Heart left ventricle (tissue), 16 donors: ENCODE measurements at regions not wholly inside any gene's neighbourhood (a gene's known extent, or its start where the extent isn't known, plus 50 kb on each side); places are given as distances from the start of the nearest gene placed in this dataset.

Experiments
- ATAC-seq, 4 donors: fragments of 200-7000 bp; cut with Tn5 transposase; one replicate each; pipeline ENCODE4 v1.9.1; 2020 to 2022; ENCODE audit warnings: moderate library complexity in 4 of 4, mild to moderate bottlenecking in 3 of 4, moderate number of reproducible peaks in 1 of 4
- DNase-seq, 5 donors: peaks; one replicate each; pipeline ENCODE4 v3.0.0-alpha.2; 2020
- H3K27ac ChIP-seq, 12 donors: fragments of 200-600 bp; sonication (generic) in 4 of 12; one replicate each; pipeline versions ENCODE4 v1.5.0 to v1.8.0; 2016 to 2022; ENCODE audit warnings: mild to moderate bottlenecking in 2 of 12
- H3K27me3 ChIP-seq, 9 donors: fragments of 200-600 bp; sonication (generic) in 2 of 9; one replicate each; pipeline versions ENCODE4 v1.5.1 to v1.8.0; 2016 to 2022; ENCODE audit warnings: mild to moderate bottlenecking in 3 of 9
- H3K36me3 ChIP-seq, 9 donors: fragments of 200-600 bp; sonication (generic) in 2 of 9; one replicate each; pipeline versions ENCODE4 v1.5.0 to v1.8.0; 2018 to 2022; ENCODE audit warnings: mild to moderate bottlenecking in 2 of 9
- H3K4me1 ChIP-seq, 12 donors: fragments of 200-600 bp; sonication (generic) in 4 of 12; one replicate each; pipeline versions ENCODE4 v1.5.0 to v1.8.0; 2016 to 2022; ENCODE audit warnings: mild to moderate bottlenecking in 3 of 12
- H3K4me3 ChIP-seq, 12 donors: fragments of 200-600 bp; sonication (generic) in 4 of 12; one replicate each; pipeline versions ENCODE4 v1.5.0 to v1.8.0; 2017 to 2022; ENCODE audit warnings: mild to moderate bottlenecking in 9 of 12, moderate library complexity in 4 of 12
- H3K9me3 ChIP-seq, 12 donors: fragments of 200-600 bp; sonication (generic) in 4 of 12; one replicate each; pipeline versions ENCODE4 v1.5.0 to v1.8.0; 2016 to 2022; ENCODE audit warnings: mild to moderate bottlenecking in 1 of 12
- CTCF ChIP-seq, 12 donors: fragments of 200-600 bp; sonication (generic) in 4 of 12; IDR thresholded peaks; one replicate each; pipeline versions ENCODE4 v1.5.0 to v1.8.0; 2018 to 2022; ENCODE audit warnings: antibody characterized with exemption in 12 of 12, mild to moderate bottlenecking in 5 of 12
- POLR2A ChIP-seq, 2 donors: fragments of 450-650 bp; IDR thresholded peaks; one replicate each; pipeline ENCODE4 v1.6.1; 2017; ENCODE audit warnings: antibody characterized with exemption in 2 of 2, mild to moderate bottlenecking in 2 of 2, moderate library complexity in 2 of 2
- WGBS, 4 donors: extraction: QIAGEN DNeasy Blood & Tissue Kit in 2 of 4; methylation state at CpG; one replicate each; pipeline versions ENCODE4 v1.1.5 to v1.1.7; 2013 to 2018; 5-methylcytosine and 5-hydroxymethylcytosine counted together
- intact Hi-C, 10 donors: fragments of 100-400 bp; cut with DNase I; formaldehyde crosslinking; loops; one replicate each; pipeline versions ENCODE4 v1.11.1 to v1.14.2; 2022
- donor health status: ischemic (EF 13 %, LVEDD 7.1; RV severe dilation, severe dysfunction).
- donor health status: healthy with polysubstance abuse.
- donor health status: DM: no; HTN: yes; CAD: no.
- donor health status: DM: no; HTN: no; CAD: no.
- donor health status: ischemic (EF 25% LVEDD 6.9; RV normal size, moderate dysfunction).
- donor health status: ischemic (EF 25% LVEDD 5.7; RV mildly dilated, moderate dysfunction).
- donor health status: healthy.
- donor health status: DM: yes; HTN: yes; CAD: no.
- donor health status: ischemic (EF 35%, LVEDD 5.7; RV mildly dilated, moderate dysfunction).
- donor health status: nonischemic (EF 11% LVEDD 7.7; RV severe dilation, severe dysfunction).
- donor health status: DM: yes; HTN: yes; CAD: no.
- donor health status: PGD.
- donor health status: ischemic (EF 29% LVEDD 5.4; RV normal size, mild dysfunction).
- donor health status: nonischemic (EF 23%, LVEDD 6.1; RV moderate dilation, normal function).

GRCh38 chr6:40841721-40842120, 197.3 kb downstream of the UNC5CL start:
- intact Hi-C loops, result loop anchor here in 6 of 10 donors (10.0 kb wide), 2 partner anchors 517 to 857 kb away; no protein-coding TSS in a partner anchor
- 91 to 94% (median 93%) methylated on average over 2 of the region's 2 CpGs for WGBS, 4 donors
- Histone ChIP-seq H3K4me1 (no peaks in the 10 kb centered on the region), H3K9me3 (no peaks in the 10 kb centered on the region), H3K27ac (no peak overlapping the region), H3K36me3 (no peaks in the 10 kb centered on the region), H3K27me3 (peaks cover 0 to 14% (median 0%) of the 10 kb centered on the region in 9 donors), H3K4me3 (no peak overlapping the region)
- peak in 3 of 12 donors; percentile 38 to 54 (median 48) for TF ChIP-seq CTCF (IDR thresholded peaks at IDR 0.05)
- TF ChIP-seq POLR2A (IDR thresholded peaks at IDR 0.05), result no peak
- DNase-seq (no peak), ATAC-seq (no peak)

GRCh38 chr6:40832691-40833090, 206.3 kb downstream of the UNC5CL start:
- intact Hi-C loops, result loop anchor here in 2 of 10 donors (10.0 kb wide), 1 partner anchor 508 kb away; no protein-coding TSS in a partner anchor
- 53 to 59% (median 56%) methylated on average over 4 of the region's 4 CpGs for WGBS, 4 donors
- no peaks in the 10 kb centered on the region for H3K4me1 ChIP-seq
- H3K9me3 ChIP-seq, result no peaks in the 10 kb centered on the region
- no peak overlapping the region for H3K4me3 ChIP-seq
- no peak for TF ChIP-seq CTCF (IDR thresholded peaks at IDR 0.05)
- no peak for DNase-seq
- peaks cover 0 to 16% (median 0%) of the 10 kb centered on the region in 9 donors for H3K27me3 ChIP-seq
- no peak overlapping the region for H3K27ac ChIP-seq
- no peaks in the 10 kb centered on the region for H3K36me3 ChIP-seq
- peak in 3 of 4 donors; percentile 26 to 68 (median 31) for ATAC-seq

- 76 to 82% (median 81%) methylated on average over 3 of the region's 3 CpGs for WGBS, 4 donors
- Histone ChIP-seq H3K4me1 (no peaks in the 10 kb centered on the region), H3K4me3 (no peak overlapping the region), H3K27ac (no peak overlapping the region), H3K9me3 (no peaks in the 10 kb centered on the region), H3K36me3 (no peaks in the 10 kb centered on the region), H3K27me3 (peaks cover 0 to 16% (median 0%) of the 10 kb centered on the region in 9 donors)
- ATAC-seq (no peak), DNase-seq (no peak)
- intact Hi-C loops, result loop anchor here in 2 of 10 donors (10.0 kb wide), 1 partner anchor 507 kb away; no protein-coding TSS in a partner anchor
- TF ChIP-seq POLR2A (IDR thresholded peaks at IDR 0.05), result no peak
- TF ChIP-seq CTCF (IDR thresholded peaks at IDR 0.05), result no peak
Observed at GRCh38 chr6:40831381-40831780, 207.6 kb downstream of the UNC5CL start.

DNA sequence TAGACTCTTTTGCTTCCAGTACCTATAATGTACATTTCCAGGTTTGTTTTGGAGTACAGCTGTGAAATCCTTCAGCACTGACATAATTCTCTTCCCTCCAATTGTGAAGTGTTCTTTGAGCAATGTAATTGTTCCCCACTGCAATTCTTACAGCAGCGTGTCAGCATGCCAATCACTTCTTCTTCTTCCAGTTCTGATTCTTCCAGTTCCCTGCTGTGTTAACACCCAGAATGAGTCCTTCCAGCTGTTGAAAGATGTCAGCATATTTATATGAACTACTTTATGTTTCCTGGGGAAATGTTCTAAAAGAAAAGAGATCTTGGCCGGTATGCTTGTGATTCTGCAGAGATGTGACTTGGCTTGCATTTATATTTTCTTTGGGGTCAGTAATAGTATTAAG, 213.9 kb downstream of the UNC5CL start:
- TF ChIP-seq CTCF (IDR thresholded peaks at IDR 0.05), result no peak
- no peak for TF ChIP-seq POLR2A (IDR thresholded peaks at IDR 0.05)
- peaks cover 0 to 14% (median 0%) of the 10 kb centered on the region in 9 donors for H3K27me3 ChIP-seq
- DNase-seq, result no peak
- WGBS, 4 donors, result 49 to 56% (median 50%) methylated on average over 2 of the region's 2 CpGs
- intact Hi-C loops, result loop anchor here in 2 of 10 donors (10.0 kb wide), 2 partner anchors 240 to 500 kb away; partner anchors contain the start of gene LRFN2 (in 1 of the 2)
- no peak for ATAC-seq
- no peak overlapping the region for H3K27ac ChIP-seq
- peaks cover 0 to 8% (median 0%) of the 10 kb centered on the region in 12 donors for H3K4me1 ChIP-seq
- H3K9me3 ChIP-seq, result no peaks in the 10 kb centered on the region
- H3K4me3 ChIP-seq, result no peak overlapping the region
- H3K36me3 ChIP-seq, result no peaks in the 10 kb centered on the region
